WTC11 (cell line): ENCODE measurements at regions not wholly inside any gene's neighbourhood (a gene's known extent, or its start where the extent isn't known, plus 50 kb on each side); places are given as distances from the start of the nearest gene placed in this dataset.

Experiments
- CREM ChIP-seq: sonication (generic); formaldehyde crosslinking; IDR thresholded peaks from 2 replicates; pipeline ENCODE4 v1.8.1; 2022; ENCODE audit warnings: mild to moderate bottlenecking, missing genetic modification reagents, moderate library complexity
- CTCF ChIP-seq: fragments of 200-600 bp; IDR thresholded peaks from 2 replicates; pipeline ENCODE4 v1.8.0; 2022; ENCODE audit warnings: antibody characterized with exemption
- TF ChIP-seq, protein P1 (sequence below): sonication (generic); formaldehyde crosslinking; IDR thresholded peaks from 2 replicates; pipeline ENCODE4 v1.8.1; 2023; ENCODE audit warnings: mild to moderate bottlenecking, moderate library complexity, missing genetic modification reagents

GRCh38 chr22:49599691-49600455 is 227.8 kb downstream of the BRD1 start:
- TF ChIP-seq CREM (CRISPR knock-in tag): no peak
- TF ChIP-seq, protein P1, sequence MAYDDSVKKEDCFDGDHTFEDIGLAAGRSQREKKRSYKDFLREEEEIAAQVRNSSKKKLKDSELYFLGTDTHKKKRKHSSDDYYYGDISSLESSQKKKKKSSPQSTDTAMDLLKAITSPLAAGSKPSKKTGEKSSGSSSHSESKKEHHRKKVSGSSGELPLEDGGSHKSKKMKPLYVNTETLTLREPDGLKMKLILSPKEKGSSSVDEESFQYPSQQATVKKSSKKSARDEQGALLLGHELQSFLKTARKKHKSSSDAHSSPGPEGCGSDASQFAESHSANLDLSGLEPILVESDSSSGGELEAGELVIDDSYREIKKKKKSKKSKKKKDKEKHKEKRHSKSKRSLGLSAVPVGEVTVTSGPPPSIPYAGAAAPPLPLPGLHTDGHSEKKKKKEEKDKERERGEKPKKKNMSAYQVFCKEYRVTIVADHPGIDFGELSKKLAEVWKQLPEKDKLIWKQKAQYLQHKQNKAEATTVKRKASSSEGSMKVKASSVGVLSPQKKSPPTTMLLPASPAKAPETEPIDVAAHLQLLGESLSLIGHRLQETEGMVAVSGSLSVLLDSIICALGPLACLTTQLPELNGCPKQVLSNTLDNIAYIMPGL: no peak
- TF ChIP-seq CTCF: no peak
